CD4-positive, alpha-beta T cell treated with Interleukin-1 beta for 1 hour (primary cell): ENCODE measurements at regions not wholly inside any gene's neighbourhood (a gene's known extent, or its start where the extent isn't known, plus 50 kb on each side); places are given as distances from the start of the nearest gene placed in this dataset.

ENCODE experiments used
- DNase-seq, 2 donors: peaks; one replicate each; pipeline ENCODE4 v3.0.0-alpha.2; 2020 to 2022

GRCh38 chr5:92594031-92594430 lies 987.0 kb downstream of the NR2F1-AS1 start:
- DNase-seq, result no peak

GRCh38 chr5:92588876-92589275 lies 992.1 kb downstream of the NR2F1-AS1 start:
- DNase-seq, result no peak

- no peak for DNase-seq
Measured at GRCh38 chr5:92581690-92582089, 999.3 kb downstream of the NR2F1-AS1 start.

- no peak for DNase-seq
Measured at GRCh38 chr5:92581249-92581648, 999.8 kb downstream of the NR2F1-AS1 start.

DNA sequence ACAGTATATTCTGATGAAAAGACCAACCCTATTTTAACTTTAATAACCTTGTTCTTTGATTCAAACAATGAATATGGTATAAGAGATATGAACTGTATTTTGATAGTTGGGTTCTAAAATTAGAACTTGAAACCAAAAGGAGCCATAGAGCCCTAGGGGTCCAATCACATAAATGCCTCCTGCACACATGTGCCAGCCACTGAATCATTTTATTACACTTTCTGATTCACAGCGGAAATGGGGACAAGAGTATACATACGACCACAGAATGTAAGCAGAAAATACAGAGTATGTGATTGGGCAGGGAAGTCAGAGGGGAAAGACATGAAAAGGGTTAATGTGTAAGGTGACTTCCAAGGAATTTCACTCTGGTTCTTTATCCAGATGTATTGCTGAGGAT lies 1000.2 kb downstream of the NR2F1-AS1 start:
- DNase-seq, result no peak

DNA sequence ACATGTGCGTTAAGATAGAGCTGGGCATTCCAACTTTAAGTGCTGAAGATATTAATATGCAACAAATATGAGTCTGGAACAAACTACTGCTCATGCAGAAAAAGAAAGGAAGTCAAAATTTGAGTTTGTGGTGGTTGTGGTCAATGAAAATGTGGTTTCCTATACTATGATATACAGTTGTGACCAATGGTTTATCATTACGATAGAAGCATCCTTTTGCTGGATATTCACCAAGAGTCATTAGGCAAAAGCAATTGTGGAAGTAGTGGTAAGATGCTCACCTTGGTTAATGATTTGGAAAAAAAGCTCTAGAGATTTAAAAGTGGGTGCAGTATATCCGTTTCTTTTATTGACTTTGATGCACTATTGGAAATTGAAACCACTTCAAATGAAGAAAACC lies 1007.0 kb downstream of the NR2F1-AS1 start:
- DNase-seq, result no peak

DNA sequence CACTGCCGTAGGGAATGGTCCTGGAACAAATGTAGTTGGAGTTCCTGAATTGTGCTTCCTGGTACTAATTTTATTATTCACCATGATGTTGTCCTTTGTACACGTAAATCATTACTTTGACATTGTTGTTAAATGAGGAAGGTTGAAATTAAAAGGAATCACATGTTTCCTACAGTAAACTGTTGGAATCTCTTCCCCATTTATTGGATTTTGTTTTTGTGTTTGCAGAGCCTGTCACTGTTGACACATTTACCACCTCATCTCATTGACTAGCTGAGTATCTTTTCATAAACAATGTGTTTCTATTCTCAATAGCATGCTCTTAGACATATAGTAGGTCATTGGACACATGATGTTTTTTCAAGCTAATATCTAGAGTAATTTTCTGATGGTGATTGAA lies 1012.5 kb downstream of the NR2F1-AS1 start:
- no peak for DNase-seq

DNA sequence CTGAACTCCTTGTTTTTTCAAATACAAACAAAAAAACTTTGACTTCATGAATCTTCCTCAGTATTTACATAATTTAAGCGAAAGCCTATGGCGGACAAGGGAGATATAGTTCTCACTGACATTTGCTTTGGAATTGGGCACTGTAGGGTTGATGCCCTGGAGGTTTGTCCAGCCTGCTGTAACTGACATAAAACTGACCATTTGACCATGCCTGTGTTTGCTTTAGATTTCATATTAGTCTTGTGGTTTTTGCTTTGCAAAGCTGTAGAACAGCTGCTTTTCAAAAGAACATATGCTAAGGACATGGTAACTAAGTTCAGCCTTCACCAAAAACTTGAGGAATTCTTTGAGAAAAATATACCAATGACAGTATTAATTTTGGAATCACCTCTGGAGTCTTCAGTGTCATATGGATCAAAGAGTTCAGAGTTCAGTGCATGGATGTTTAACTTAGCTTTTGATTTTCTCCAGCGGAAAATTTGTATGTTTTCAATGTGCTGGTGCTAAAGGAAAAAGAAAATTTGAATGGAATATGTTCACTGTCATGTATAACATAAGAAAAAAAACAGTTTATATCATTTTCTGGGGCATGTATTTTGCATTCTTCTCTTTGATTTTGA lies 1013.1 kb downstream of the NR2F1-AS1 start:
- DNase-seq, result no peak

DNA sequence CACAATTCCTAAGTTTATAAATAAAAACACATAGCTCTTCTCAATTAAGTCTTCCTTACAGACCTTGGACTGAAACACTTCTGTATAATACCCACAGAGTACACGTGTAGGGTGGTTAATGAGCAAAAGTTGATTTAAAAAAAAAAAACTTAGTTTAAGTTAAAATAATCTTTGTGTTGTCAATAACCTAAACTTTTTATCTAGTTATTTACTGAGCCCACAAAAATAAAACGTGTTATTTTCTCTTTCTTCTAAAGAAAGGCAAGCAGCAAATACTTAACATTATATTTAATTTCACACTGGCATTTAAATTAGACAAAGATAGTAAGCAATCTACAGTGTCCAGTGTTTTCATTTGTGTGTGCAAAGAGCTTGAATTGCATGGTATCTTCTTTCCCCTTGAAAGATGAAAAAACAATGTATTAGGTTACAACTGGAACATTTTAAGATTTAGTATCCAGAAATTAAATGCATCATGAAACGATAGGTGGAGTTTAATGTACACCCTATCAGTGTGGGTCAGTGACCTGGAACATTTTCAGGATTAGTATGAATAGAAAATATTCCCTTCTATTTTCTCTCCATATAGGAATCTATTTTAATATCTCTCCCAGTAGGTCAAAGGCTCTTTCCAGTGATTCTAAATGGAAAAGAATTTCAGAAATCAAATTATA lies 1014.8 kb downstream of the NR2F1-AS1 start:
- no peak for DNase-seq

GRCh38 chr5:92565673-92566072 lies 1015.3 kb downstream of the NR2F1-AS1 start:
- DNase-seq, result no peak

DNA sequence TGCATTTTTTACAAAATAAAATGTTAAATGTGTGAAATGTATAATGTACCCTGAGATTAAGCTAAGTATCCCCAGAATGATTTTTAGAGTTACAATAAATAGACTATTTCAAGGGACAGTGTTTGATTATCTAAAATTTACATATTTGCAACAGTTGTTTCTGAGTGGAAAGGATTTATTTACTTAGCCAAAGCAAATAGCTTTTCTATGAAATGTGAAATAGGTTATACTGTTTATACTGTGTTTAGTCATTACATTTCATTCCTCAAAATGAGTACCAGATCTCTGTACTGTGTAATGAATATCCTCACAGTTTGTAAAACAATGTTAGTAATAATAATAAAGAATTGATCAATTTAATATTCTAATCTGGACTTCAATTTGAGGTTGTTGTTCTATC lies 1019.0 kb downstream of the NR2F1-AS1 start:
- DNase-seq, result no peak

- DNase-seq, result no peak
Measured at GRCh38 chr5:92561411-92561959, 1019.5 kb downstream of the NR2F1-AS1 start.

GRCh38 chr5:92560698-92561401 lies 1020.2 kb downstream of the NR2F1-AS1 start:
- DNase-seq, result no peak

DNA sequence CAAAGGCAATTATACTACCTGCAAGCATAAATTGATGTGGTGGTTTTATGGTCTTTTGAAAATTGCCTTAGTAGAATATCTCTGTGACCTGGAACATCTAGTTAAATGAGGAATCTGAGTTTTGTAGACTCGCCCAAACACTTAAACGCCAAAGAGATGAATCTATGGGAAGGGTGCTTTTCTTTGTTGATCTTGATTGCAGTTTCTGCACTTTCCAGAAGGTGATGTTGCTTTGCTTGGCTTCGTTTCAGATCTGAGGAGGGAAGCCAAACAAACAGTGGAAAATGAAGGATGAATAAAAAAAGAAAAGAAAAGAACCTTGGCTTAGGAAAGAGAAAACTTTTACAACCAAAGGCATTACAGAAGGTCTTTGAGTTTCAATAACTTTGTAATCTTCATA lies 1021.2 kb downstream of the NR2F1-AS1 start:
- no peak for DNase-seq

DNA sequence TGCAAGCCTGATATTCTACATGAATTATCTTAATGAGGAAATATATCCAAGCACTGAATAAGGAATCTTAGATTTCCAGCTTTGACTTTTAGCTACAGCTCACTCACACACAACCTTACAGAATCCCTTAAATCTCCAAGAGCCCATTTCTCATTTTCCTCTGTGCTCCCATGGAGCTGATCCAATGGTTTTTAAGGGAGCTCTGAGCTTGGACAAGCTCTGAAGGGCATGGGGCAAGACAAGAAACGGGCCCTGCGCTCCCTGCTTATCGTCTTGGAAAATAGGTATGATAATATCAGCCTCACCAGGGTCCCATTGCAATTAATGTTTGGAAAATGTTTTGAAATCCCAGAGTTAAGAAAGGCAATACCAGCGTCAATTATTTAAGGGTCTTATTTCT lies 1021.7 kb downstream of the NR2F1-AS1 start:
- DNase-seq, result no peak

DNA sequence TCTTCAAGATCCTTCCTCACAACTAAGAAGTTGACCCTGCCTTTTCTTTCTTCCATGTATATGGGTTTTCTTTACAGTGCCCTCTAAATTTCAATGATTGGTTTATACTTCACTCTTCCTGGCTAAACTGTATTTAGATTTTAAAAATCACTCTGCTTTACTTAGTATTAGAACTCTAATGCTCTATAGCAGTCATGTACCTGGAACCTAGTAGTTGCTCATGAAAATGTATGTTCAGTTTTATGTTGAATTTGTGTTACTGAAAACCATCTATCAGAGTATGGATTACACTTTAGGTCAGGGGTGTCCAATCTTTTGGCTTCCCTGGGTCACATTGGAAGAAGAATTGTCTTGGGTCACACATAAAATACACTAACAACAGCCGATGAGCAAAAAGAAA lies 1024.3 kb downstream of the NR2F1-AS1 start:
- no peak for DNase-seq

DNA sequence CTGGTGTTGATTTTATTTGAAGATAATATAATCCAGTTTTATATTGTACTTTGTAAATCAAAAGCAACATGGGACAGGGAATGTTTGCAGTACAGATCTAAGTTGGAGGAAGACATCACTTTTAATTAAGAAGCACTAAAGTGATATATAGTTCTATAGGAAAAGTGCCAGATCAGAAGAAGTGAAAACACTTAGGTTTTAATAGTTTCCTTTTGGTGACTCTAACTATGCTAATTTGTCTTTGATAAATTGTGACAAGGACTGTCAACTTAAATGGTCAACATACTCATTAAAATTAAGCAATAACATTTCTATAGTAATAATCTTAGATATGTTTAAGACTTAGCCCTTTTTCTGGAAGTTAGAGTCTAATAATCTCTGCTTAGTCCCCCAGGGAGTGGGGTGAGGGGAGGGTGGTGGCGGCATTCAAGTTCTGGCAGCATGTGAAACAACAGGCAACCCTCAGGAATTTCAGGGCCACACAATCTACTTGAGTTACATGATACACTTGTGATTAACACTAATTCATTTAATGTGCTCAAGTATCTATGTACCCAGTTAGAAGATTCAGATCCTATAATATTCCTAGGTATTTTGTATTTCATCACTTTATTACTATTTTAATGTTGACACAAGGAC lies 1026.5 kb downstream of the NR2F1-AS1 start:
- DNase-seq, result no peak

DNA sequence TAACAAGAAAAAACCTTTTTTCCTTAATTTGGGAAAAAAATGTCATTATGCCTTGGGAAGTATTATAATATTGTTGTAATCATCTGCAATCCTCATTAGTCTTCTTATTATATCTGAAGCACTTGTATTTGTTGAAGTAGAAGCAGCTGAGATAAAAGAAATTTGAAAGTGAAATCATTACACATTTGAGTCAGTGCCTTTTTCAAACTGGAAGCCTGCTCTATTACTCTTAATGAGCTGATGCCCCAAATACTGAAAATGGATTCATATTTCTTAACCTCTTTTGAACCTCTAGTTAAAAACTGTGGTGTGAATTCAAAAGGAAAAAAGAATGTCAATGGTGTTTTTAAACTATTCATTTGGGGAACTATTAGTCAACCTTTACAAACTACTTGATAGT lies 1027.7 kb downstream of the NR2F1-AS1 start:
- no peak for DNase-seq

GRCh38 chr5:92552206-92553160 lies 1028.5 kb downstream of the NR2F1-AS1 start:
- no peak for DNase-seq

DNA sequence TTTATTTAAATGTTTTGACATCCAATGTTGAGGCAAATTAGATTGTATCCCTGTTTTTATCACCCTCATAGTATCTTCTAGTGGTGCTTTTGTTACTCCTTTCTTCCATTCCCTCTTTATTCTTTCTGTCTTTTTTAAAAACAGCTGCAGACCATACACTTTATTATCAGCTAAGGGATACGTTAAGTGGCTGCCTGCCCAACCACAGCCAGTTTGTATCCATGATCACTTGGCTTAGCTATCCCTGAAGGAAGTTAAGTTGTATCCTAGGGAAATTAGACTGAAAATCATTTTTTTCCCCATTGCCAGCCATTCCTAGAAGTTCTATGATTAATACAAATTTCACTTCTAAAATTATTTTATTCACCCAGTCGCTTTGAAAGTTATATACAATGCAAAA lies 1032.7 kb downstream of the NR2F1-AS1 start:
- DNase-seq, result no peak

DNA sequence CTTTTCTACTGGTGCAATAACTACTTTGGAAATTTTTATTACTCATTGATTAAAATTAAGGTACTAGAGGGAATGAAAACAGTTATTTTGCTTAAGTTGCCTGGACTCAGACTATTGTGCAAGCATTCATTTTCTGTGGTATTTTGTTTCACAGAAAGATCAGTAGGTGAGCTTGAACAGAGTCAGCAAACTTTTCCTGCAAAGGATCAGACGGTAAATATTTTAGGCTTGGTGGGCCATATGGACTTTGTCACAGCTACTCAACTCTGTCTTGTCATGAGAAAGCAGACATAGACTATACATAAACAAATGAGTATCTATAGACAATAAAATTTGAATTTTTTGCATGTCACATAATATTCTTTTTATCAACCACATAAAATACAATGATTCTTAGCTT lies 1036.4 kb downstream of the NR2F1-AS1 start:
- DNase-seq, result no peak

GRCh38 chr5:92544036-92544435 lies 1037.0 kb downstream of the NR2F1-AS1 start:
- DNase-seq, result no peak
